Stimulated activated CD4-positive, alpha-beta T cell treated with anti-CD3 and anti-CD28 coated beads, TNF-alpha, amount 100 ng/mL, for 24 hours (primary cell): ENCODE measurements at regions not wholly inside any gene's neighbourhood (a gene's known extent, or its start where the extent isn't known, plus 50 kb on each side); places are given as distances from the start of the nearest gene placed in this dataset.
"Not testable (repeated sequence)": the region's sequence is repeated elsewhere in the genome, so short reads cannot be mapped to it uniquely, and the experiment has no call there.

Experiments
- DNase-seq, 3 experiments: peaks; one replicate each; pipeline ENCODE4 v3.0.0-alpha.2; 2020; ENCODE audit warnings: low read depth in 3 of 3

- DNase-seq, result no peak
These were observed 102.6 kb downstream of the CAAP1 start for GRCh38 chr9:26789959-26790358.

- no peak for DNase-seq
These were observed 106.0 kb downstream of the CAAP1 start for GRCh38 chr9:26786564-26786963.

- DNase-seq, result no peak
These were observed 109.7 kb downstream of the CAAP1 start for GRCh38 chr9:26782899-26783298.

GRCh38 chr9:26781906-26782305 lies 110.7 kb downstream of the CAAP1 start:
- DNase-seq, result no peak

GRCh38 chr9:26780307-26780706 lies 112.3 kb downstream of the CAAP1 start:
- DNase-seq, result not testable (repeated sequence)

- DNase-seq, result no peak
These were observed 113.5 kb downstream of the CAAP1 start for GRCh38 chr9:26779062-26779461.

GRCh38 chr9:26775391-26775790 lies 117.2 kb downstream of the CAAP1 start:
- DNase-seq, result no peak

- DNase-seq, result no peak
These were observed 119.5 kb downstream of the CAAP1 start for GRCh38 chr9:26773056-26773455.

GRCh38 chr9:26770821-26771220 lies 121.8 kb downstream of the CAAP1 start:
- no peak for DNase-seq

DNA sequence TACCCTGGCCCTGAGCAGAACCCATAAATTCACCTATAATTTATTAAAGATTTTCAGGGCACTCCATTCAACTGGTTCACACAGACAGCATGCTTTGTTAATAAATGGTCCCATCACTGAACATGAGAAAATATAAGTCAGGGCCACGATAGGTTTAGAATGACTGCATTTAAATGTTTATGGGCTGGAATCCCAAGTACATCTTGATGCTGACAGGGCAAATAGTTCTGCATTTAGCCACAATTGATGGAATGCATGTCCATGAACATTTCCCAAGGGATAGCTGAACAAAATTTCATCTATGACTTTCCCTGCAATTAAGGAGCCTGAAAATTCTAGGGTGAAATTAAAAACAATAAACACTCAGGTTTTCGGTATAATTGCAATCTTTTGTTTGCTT lies 124.5 kb downstream of the CAAP1 start:
- DNase-seq, result no peak

DNA sequence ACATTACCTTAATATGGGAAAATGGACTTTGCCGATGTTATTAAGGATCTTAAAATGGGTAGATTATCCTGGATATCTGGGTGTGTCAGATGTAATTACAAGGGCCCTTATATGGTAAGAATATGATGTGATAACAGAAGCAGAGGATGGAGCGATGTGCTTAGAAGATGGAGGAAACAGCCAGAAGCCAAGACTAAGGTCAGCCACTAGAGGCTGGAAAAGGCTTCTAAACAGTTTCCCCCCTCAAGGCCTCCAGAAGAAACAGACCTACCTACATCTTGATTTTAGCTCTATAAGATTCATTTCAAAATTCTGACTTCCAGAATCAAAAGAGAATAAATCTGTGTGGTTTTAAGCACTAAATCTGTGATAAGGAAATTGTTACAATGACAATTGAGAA lies 131.9 kb downstream of the CAAP1 start:
- DNase-seq, result no peak

DNA sequence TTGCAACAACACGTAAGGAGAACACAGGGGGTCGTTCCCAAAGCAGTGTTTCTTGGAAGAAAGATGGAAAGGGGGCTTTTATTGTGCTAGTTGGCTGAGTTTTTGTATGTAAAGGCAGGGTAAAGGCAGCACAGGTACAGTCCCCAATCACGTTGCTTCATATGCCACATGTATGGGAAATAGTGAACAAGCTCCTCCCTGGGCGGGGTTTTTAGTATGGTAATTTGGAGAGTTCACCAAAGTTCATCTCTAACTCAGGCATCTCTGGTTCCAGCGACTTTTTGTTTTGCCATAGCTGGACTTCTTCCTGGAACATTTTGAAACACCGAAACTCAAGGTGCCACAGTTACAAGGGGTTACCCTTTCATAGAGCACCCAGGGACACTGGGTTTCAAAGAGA lies 133.9 kb downstream of the CAAP1 start:
- DNase-seq, result no peak

GRCh38 chr9:26756881-26757280 lies 135.7 kb downstream of the CAAP1 start:
- no peak for DNase-seq

DNA sequence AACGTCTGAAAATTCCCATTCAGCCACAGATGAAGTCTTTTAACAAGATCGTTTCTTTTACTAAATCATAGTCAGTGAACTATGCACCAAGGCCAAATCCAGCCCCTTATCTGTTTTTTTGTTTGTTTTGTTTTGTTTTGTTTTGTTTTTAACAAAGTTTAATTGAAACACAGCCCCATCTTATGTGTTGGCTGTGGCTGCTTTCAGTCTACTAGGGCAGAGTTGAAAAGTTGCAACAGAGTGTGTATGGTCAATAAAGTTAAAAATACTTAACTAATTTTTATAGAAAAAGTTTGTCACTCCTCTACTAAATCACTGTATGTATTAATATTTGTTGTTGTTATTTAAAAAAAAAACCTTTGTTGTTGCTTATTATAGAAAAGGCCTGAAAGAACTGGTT lies 137.1 kb downstream of the CAAP1 start:
- no peak for DNase-seq

GRCh38 chr9:26754509-26755164 lies 138.0 kb downstream of the CAAP1 start:
- DNase-seq, result no peak

DNA sequence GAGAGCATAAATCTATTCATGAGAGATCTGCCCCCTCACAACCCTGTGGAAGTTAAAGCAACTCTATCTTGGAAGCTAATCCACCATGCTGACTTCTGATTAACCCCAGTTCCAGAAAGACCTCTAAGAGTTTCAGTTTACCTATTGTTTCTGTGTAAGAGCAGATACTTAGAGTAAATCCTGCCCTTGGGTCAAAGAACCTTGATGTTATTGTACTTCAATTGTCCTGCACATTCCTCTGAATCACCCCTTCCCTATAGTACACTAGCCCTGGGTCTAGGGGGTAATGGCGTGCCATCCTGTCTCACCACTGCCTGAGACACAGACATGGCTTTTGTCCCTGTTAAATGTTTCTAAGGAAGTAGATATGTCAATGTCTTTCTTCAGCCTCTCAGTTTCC lies 138.6 kb downstream of the CAAP1 start:
- no peak for DNase-seq

GRCh38 chr9:26750162-26750561 lies 142.4 kb downstream of the CAAP1 start:
- DNase-seq, result no peak

DNA sequence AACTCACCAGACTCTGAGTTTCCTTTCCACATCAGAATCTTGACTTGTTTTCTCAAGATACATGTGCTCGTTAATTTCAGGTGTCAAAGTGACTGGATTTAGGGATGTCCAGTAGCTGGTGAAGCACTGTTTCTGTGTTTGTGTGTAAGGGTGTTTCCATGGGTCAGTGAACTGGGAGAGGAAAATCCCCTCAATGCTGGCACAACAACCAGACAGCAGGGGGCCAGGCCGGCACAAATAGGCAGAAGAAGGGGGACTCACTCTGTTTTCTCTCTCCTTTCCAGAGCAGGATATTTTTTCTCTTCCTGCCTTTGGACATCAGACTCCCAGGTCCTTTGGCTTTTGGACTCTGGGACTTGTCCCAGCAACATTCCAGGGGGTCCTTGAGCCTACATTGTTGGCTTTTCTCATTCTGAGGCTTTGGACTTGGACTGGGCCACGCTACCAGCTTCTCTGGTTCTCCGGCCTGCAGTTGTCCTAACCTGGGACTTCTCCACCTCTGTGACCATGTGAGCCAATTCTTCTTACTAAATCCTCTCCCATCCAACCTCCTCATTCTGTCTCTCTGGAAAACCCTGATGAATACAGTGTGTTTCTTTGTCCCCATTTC lies 144.0 kb downstream of the CAAP1 start:
- no peak for DNase-seq

- no peak for DNase-seq
These were observed 145.0 kb downstream of the CAAP1 start for GRCh38 chr9:26747611-26748010.

- DNase-seq, result no peak
These were observed 146.1 kb downstream of the CAAP1 start for GRCh38 chr9:26746357-26747072.

GRCh38 chr9:26745111-26745510 lies 147.5 kb downstream of the CAAP1 start:
- DNase-seq, result no peak

GRCh38 chr9:26744191-26744965 lies 148.2 kb downstream of the CAAP1 start:
- no peak for DNase-seq
